ENCODE measurements at regions not wholly inside any gene's neighbourhood (a gene's known extent, or its start where the extent isn't known, plus 50 kb on each side); places are given as distances from the start of the nearest gene placed in this dataset.

DNA sequence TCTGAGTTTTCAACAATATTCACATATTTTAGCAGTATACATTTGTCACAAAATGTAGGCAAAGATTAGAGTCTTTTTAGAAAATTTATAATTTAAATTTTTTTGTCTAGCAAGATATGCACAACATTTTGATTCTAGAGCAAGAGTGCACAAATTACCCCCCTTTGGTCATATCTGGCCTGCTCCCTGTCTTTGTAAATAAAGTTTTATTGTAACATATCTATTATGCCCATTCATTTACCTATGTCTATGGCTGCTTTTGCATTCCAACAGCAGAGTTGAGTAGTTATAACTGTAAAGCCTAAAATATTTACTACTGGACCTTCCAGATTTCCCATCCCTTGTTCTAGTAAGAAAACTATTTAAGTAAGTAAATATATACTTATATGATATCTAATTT, 430.7 kb downstream of the EDEM1 start (continued):
- TF ChIP-seq, protein P1, sequence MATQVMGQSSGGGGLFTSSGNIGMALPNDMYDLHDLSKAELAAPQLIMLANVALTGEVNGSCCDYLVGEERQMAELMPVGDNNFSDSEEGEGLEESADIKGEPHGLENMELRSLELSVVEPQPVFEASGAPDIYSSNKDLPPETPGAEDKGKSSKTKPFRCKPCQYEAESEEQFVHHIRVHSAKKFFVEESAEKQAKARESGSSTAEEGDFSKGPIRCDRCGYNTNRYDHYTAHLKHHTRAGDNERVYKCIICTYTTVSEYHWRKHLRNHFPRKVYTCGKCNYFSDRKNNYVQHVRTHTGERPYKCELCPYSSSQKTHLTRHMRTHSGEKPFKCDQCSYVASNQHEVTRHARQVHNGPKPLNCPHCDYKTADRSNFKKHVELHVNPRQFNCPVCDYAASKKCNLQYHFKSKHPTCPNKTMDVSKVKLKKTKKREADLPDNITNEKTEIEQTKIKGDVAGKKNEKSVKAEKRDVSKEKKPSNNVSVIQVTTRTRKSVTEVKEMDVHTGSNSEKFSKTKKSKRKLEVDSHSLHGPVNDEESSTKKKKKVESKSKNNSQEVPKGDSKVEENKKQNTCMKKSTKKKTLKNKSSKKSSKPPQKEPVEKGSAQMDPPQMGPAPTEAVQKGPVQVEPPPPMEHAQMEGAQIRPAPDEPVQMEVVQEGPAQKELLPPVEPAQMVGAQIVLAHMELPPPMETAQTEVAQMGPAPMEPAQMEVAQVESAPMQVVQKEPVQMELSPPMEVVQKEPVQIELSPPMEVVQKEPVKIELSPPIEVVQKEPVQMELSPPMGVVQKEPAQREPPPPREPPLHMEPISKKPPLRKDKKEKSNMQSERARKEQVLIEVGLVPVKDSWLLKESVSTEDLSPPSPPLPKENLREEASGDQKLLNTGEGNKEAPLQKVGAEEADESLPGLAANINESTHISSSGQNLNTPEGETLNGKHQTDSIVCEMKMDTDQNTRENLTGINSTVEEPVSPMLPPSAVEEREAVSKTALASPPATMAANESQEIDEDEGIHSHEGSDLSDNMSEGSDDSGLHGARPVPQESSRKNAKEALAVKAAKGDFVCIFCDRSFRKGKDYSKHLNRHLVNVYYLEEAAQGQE (IDR thresholded peaks at IDR 0.05; ENCODE audit: borderline replicate concordance in 1 of 2, low read depth in 1 of 2, low read length in 2 of 2): no peak

DNA sequence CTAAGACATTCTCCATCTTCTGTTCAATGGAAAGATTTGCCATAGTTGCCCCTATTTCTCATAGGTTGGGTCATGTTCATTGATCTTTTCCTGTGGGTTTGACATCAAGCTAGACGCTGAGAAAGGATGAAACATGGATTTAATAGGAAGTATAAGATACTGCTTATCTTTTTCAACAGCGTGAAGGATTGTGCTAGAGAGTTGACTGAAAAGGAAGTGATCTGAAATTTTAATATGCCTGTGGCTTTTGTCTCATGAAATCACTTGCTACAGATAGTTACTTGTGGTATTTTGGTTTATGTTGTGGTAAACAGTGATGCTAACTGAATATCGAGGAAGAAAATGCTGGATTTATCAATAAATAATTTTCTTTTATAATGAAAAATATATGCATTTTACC, 442.9 kb downstream of the EDEM1 start:
- Histone ChIP-seq H3K36me3 (replicated peaks in 1 of 2; ENCODE audit: control insufficient read depth in 1 of 2, insufficient read depth in 2 of 2, low read length in 2 of 2) (no peaks in the 10 kb centered on the region), H3K27me3 (ENCODE audit: control insufficient read depth in 1 of 2, insufficient read depth in 2 of 2, low read length in 2 of 2) (no peaks in the 10 kb centered on the region), H3K27ac (ENCODE audit: extremely low read length, insufficient read depth, low read length) (no peak overlapping the region), H3K9me3 (ENCODE audit: low read length) (no peaks in the 10 kb centered on the region), H3K9ac (ENCODE audit: insufficient read depth, low read depth, low read length) (no peak overlapping the region), H3K79me2 (ENCODE audit: insufficient read depth, low read length) (no peaks in the 10 kb centered on the region), H3K4me1 (ENCODE audit: insufficient read depth, low read length) (no peaks in the 10 kb centered on the region), H3K4me3 (replicated peaks in 1 of 3; ENCODE audit: insufficient read depth in 1 of 3, low read depth in 2 of 3, low read length in 3 of 3) (no peak overlapping the region), H3K4me2 (ENCODE audit: low read depth, low read length) (no peak overlapping the region), H2AFZ (ENCODE audit: low read length) (no peak overlapping the region), H4K20me1 (ENCODE audit: insufficient read depth, low read length) (no peaks in the 10 kb centered on the region)
- TF ChIP-seq, protein P2, sequence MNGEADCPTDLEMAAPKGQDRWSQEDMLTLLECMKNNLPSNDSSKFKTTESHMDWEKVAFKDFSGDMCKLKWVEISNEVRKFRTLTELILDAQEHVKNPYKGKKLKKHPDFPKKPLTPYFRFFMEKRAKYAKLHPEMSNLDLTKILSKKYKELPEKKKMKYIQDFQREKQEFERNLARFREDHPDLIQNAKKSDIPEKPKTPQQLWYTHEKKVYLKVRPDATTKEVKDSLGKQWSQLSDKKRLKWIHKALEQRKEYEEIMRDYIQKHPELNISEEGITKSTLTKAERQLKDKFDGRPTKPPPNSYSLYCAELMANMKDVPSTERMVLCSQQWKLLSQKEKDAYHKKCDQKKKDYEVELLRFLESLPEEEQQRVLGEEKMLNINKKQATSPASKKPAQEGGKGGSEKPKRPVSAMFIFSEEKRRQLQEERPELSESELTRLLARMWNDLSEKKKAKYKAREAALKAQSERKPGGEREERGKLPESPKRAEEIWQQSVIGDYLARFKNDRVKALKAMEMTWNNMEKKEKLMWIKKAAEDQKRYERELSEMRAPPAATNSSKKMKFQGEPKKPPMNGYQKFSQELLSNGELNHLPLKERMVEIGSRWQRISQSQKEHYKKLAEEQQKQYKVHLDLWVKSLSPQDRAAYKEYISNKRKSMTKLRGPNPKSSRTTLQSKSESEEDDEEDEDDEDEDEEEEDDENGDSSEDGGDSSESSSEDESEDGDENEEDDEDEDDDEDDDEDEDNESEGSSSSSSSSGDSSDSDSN (CRISPR knock-in tag; IDR thresholded peaks at IDR 0.05): no peak
- TF ChIP-seq ZBTB21 (CRISPR knock-in tag; IDR thresholded peaks at IDR 0.05) (no peak), ZNF33B (CRISPR knock-in tag; IDR thresholded peaks at IDR 0.05) (no peak), RNF2 (conservative IDR thresholded peaks at IDR 0.05; ENCODE audit: low read depth) (no peak)
- ATAC-seq (no peak), DNase-seq (ENCODE audit: low spot score) (no peak), FAIRE-seq (no peak)
- ChIA-PET CTCF (ENCODE audit: low intra/inter-chr PET ratio, low total read pairs) (no interaction called here), POLR2A (no interaction called here)
- BruUV-seq (replicated peaks): no TSS peak
- WGBS (ENCODE audit: low lambda C conversion rate): 0% methylated on average over 3 of the region's 3 CpGs
- intact Hi-C loops (cut with micrococcal nuclease; ENCODE audit: unreplicated experiment): no loop called here
- in situ Hi-C loops (cut with HindIII; ENCODE audit: extremely low pct_ligation_motif_present, low pct_unique_long_range_greater_than_20kb): no loop called here
